Esophagus squamous epithelium (tissue), 4 donors: ENCODE measurements at regions not wholly inside any gene's neighbourhood (a gene's known extent, or its start where the extent isn't known, plus 50 kb on each side); places are given as distances from the start of the nearest gene placed in this dataset.

Experiments
- CTCF ChIP-seq, 6 experiments: fragments of 450-650 bp in 4 of 6; fragments of 200-600 bp in 2 of 6; sonication (generic) in 2 of 6; IDR thresholded peaks; one replicate each; pipeline ENCODE4 v1.5.1; 2016 to 2019; ENCODE audit warnings: antibody characterized with exemption in 6 of 6, mild to moderate bottlenecking in 4 of 6, moderate library complexity in 4 of 6
- POLR2A ChIP-seq, 4 donors: fragments of 450-650 bp; IDR thresholded peaks; one replicate each; pipeline ENCODE4 v1.6.1; 2017; ENCODE audit warnings: antibody characterized with exemption in 4 of 4, mild to moderate bottlenecking in 4 of 4, moderate library complexity in 3 of 4

- TF ChIP-seq POLR2A (IDR thresholded peaks at IDR 0.05) (no peak), CTCF (IDR thresholded peaks at IDR 0.05) (no peak)
Observed at GRCh38 chr13:76225815-76226489, 589.8 kb downstream of the LMO7 start.
